ENCODE measurements at regions not wholly inside any gene's neighbourhood (a gene's known extent, or its start where the extent isn't known, plus 50 kb on each side); places are given as distances from the start of the nearest gene placed in this dataset.

DNA sequence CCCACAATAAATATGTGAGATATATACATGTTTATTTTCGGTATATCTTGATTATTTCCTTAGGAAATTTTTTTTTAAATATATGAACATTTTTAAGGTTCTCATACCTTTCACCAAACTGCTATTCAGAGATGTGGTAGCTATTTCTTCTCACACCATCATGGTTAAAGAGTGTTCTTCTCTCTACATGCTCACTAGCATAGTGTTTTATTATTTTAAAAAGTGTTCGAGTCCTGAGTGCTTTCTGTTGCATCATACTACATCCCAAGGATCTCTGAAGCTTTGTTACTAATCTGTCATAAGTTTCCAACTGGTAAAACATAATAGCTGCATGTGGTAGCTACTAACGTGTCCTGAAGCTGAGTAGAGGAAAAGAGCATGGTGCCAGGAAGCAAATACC is 177.4 kb upstream of the GLRA1 start:
- Histone ChIP-seq H3K4me3 (ENCODE audit: low read depth, low read length) (no peak overlapping the region), H3K9me3 (ENCODE audit: control insufficient read depth, insufficient read depth, low read depth, low read length) (no peaks in the 10 kb centered on the region), H3K27ac (ENCODE audit: extremely low read depth, low read depth, low read length) (no peak overlapping the region), H3K4me1 (ENCODE audit: control insufficient read depth, insufficient read depth, low read length) (no peaks in the 10 kb centered on the region), H3K36me3 (ENCODE audit: control insufficient read depth in 2 of 2, insufficient read depth in 1 of 2, low read length in 2 of 2) (no peaks in the 10 kb centered on the region)
- TF ChIP-seq ZNF404 (tag by site-specific recombination; IDR thresholded peaks at IDR 0.05) (no peak), SALL2 (tag by site-specific recombination; IDR thresholded peaks at IDR 0.05; ENCODE audit: borderline replicate concordance) (no peak), ZNF133 (tag by site-specific recombination; IDR thresholded peaks at IDR 0.05) (no peak)
- TF ChIP-seq, protein P1, sequence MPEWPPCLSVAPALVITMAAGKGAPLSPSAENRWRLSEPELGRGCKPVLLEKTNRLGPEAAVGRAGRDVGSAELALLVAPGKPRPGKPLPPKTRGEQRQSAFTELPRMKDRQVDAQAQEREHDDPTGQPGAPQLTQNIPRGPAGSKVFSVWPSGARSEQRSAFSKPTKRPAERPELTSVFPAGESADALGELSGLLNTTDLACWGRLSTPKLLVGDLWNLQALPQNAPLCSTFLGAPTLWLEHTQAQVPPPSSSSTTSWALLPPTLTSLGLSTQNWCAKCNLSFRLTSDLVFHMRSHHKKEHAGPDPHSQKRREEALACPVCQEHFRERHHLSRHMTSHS (tag by site-specific recombination; IDR thresholded peaks at IDR 0.05) = no peak
- TF ChIP-seq, protein P2, sequence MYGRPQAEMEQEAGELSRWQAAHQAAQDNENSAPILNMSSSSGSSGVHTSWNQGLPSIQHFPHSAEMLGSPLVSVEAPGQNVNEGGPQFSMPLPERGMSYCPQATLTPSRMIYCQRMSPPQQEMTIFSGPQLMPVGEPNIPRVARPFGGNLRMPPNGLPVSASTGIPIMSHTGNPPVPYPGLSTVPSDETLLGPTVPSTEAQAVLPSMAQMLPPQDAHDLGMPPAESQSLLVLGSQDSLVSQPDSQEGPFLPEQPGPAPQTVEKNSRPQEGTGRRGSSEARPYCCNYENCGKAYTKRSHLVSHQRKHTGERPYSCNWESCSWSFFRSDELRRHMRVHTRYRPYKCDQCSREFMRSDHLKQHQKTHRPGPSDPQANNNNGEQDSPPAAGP (tag by site-specific recombination; IDR thresholded peaks at IDR 0.05) = no peak
- CTCF ChIA-PET = interaction anchor here (0.6 to 1.4 kb wide), 4 partner anchors 15 to 1272 kb away, joined by 3 to 5 read pairs (median 4); no protein-coding TSS in a partner anchor
- POLR2A ChIA-PET = no interaction called here

DNA sequence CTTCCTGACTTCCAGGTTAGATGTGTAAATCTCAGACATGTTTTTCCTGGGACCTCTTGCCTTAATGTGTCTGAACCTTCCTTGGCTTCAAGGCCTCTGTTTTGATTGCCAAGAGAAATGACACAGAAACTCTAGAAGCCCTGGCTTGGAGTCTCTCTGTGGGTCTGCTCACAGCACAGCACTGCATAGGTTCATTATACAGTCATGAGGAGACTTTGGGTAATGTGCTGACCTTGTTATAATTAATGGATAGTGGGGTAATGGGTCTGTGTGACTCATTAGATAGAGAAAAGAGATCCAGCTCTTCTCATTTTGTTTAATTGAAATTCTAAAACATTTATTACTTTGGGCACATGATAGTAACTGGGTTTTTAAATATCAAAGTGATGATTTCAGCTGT is 175.8 kb upstream of the GLRA1 start:
- H3K27ac ChIP-seq (ENCODE audit: extremely low read depth, low read depth, low read length) = no peak overlapping the region
- ChIA-PET CTCF (no interaction called here), POLR2A (no interaction called here)
- no peaks in the 10 kb centered on the region for H3K9me3 ChIP-seq (ENCODE audit: control insufficient read depth, insufficient read depth, low read depth, low read length)
- no peak overlapping the region for H3K4me3 ChIP-seq (ENCODE audit: low read depth, low read length)
- TF ChIP-seq TRIM28 (IDR thresholded peaks at IDR 0.05; ENCODE audit: borderline replicate concordance, low read length) (no peak), ZNF558 (tag by site-specific recombination; IDR thresholded peaks at IDR 0.05) (no peak), ZNF324 (tag by site-specific recombination; IDR thresholded peaks at IDR 0.05) (no peak), ZSCAN23 (tag by site-specific recombination; IDR thresholded peaks at IDR 0.05) (no peak), ZNF510 (tag by site-specific recombination; IDR thresholded peaks at IDR 0.05; ENCODE audit: insufficient replicate concordance) (no peak), BCL11A (tag by site-specific recombination; IDR thresholded peaks at IDR 0.05; ENCODE audit: low read depth) (no peak)
- no peaks in the 10 kb centered on the region for H3K4me1 ChIP-seq (ENCODE audit: control insufficient read depth, insufficient read depth, low read length)
- H3K36me3 ChIP-seq (ENCODE audit: control insufficient read depth in 2 of 2, insufficient read depth in 1 of 2, low read length in 2 of 2) = no peaks in the 10 kb centered on the region

DNA sequence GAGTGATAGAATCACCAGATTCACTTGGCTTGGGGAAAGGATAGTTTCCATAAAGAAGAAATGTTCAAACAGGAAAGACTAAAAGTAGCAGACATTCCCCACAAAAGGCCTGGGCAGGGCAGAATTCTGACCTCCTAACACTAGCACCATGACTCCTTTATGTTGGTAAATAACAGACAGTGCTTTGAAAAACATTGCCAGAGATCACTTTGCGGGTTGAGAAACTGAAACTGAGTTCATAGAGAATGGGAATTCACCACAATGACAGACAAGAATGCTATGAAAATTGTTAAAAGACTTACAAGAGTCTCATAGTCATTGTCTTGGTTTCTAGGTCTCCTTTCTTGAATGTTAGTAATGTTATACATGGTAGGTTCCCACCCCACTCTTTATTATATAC is 172.5 kb upstream of the GLRA1 start:
- no peaks in the 10 kb centered on the region for H3K36me3 ChIP-seq (ENCODE audit: control insufficient read depth in 2 of 2, insufficient read depth in 1 of 2, low read length in 2 of 2)
- CTCF ChIA-PET = no interaction called here
- H3K9me3 ChIP-seq (ENCODE audit: control insufficient read depth, insufficient read depth, low read depth, low read length) = no peaks in the 10 kb centered on the region
- H3K4me3 ChIP-seq (ENCODE audit: low read depth, low read length) = no peak overlapping the region
- POLR2A ChIA-PET = no interaction called here
- no peak overlapping the region for H3K27ac ChIP-seq (ENCODE audit: extremely low read depth, low read depth, low read length)
- no peaks in the 10 kb centered on the region for H3K4me1 ChIP-seq (ENCODE audit: control insufficient read depth, insufficient read depth, low read length)
- TF ChIP-seq GLIS2 (tag by site-specific recombination; IDR thresholded peaks at IDR 0.05) (no peak), ZNF391 (tag by site-specific recombination; IDR thresholded peaks at IDR 0.05; ENCODE audit: borderline replicate concordance, low read depth) (no peak), ZNF174 (tag by site-specific recombination; IDR thresholded peaks at IDR 0.05) (no peak), ZNF571 (tag by site-specific recombination; IDR thresholded peaks at IDR 0.05) (no peak), ZNF48 (tag by site-specific recombination; IDR thresholded peaks at IDR 0.05) (no peak), MZF1 (tag by site-specific recombination; IDR thresholded peaks at IDR 0.05; ENCODE audit: borderline replicate concordance) (no peak), ZNF221 (tag by site-specific recombination; IDR thresholded peaks at IDR 0.05; ENCODE audit: borderline replicate concordance) (no peak)
- TF ChIP-seq, protein P3, sequence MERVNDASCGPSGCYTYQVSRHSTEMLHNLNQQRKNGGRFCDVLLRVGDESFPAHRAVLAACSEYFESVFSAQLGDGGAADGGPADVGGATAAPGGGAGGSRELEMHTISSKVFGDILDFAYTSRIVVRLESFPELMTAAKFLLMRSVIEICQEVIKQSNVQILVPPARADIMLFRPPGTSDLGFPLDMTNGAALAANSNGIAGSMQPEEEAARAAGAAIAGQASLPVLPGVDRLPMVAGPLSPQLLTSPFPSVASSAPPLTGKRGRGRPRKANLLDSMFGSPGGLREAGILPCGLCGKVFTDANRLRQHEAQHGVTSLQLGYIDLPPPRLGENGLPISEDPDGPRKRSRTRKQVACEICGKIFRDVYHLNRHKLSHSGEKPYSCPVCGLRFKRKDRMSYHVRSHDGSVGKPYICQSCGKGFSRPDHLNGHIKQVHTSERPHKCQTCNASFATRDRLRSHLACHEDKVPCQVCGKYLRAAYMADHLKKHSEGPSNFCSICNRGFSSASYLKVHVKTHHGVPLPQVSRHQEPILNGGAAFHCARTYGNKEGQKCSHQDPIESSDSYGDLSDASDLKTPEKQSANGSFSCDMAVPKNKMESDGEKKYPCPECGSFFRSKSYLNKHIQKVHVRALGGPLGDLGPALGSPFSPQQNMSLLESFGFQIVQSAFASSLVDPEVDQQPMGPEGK (tag by site-specific recombination; IDR thresholded peaks at IDR 0.05) = no peak
- TF ChIP-seq, protein P4, sequence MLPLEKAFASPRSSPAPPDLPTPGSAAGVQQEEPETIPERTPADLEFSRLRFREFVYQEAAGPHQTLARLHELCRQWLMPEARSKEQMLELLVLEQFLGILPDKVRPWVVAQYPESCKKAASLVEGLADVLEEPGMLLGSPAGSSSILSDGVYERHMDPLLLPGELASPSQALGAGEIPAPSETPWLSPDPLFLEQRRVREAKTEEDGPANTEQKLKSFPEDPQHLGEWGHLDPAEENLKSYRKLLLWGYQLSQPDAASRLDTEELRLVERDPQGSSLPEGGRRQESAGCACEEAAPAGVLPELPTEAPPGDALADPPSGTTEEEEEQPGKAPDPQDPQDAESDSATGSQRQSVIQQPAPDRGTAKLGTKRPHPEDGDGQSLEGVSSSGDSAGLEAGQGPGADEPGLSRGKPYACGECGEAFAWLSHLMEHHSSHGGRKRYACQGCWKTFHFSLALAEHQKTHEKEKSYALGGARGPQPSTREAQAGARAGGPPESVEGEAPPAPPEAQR (tag by site-specific recombination; IDR thresholded peaks at IDR 0.05) = no peak
- TF ChIP-seq, protein P5, sequence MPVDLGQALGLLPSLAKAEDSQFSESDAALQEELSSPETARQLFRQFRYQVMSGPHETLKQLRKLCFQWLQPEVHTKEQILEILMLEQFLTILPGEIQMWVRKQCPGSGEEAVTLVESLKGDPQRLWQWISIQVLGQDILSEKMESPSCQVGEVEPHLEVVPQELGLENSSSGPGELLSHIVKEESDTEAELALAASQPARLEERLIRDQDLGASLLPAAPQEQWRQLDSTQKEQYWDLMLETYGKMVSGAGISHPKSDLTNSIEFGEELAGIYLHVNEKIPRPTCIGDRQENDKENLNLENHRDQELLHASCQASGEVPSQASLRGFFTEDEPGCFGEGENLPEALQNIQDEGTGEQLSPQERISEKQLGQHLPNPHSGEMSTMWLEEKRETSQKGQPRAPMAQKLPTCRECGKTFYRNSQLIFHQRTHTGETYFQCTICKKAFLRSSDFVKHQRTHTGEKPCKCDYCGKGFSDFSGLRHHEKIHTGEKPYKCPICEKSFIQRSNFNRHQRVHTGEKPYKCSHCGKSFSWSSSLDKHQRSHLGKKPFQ (tag by site-specific recombination; IDR thresholded peaks at IDR 0.05) = no peak
- TF ChIP-seq, protein P6, sequence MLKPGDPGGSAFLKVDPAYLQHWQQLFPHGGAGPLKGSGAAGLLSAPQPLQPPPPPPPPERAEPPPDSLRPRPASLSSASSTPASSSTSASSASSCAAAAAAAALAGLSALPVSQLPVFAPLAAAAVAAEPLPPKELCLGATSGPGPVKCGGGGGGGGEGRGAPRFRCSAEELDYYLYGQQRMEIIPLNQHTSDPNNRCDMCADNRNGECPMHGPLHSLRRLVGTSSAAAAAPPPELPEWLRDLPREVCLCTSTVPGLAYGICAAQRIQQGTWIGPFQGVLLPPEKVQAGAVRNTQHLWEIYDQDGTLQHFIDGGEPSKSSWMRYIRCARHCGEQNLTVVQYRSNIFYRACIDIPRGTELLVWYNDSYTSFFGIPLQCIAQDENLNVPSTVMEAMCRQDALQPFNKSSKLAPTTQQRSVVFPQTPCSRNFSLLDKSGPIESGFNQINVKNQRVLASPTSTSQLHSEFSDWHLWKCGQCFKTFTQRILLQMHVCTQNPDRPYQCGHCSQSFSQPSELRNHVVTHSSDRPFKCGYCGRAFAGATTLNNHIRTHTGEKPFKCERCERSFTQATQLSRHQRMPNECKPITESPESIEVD (tag by site-specific recombination; IDR thresholded peaks at IDR 0.05) = no peak
- TF ChIP-seq, protein P7, sequence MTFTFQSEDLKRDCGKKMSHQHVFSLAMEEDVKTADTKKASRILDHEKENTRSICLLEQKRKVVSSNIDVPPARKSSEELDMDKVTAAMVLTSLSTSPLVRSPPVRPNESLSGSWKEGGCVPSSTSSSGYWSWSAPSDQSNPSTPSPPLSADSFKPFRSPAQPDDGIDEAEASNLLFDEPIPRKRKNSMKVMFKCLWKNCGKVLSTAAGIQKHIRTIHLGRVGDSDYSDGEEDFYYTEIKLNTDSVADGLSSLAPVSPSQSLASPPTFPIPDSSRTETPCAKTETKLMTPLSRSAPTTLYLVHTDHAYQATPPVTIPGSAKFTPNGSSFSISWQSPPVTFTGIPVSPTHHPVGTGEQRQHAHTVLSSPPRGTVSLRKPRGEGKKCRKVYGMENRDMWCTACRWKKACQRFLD (tag by site-specific recombination; IDR thresholded peaks at IDR 0.05) = no peak
